ENCODE measurements at regions not wholly inside any gene's neighbourhood (a gene's known extent, or its start where the extent isn't known, plus 50 kb on each side); places are given as distances from the start of the nearest gene placed in this dataset.

DNA sequence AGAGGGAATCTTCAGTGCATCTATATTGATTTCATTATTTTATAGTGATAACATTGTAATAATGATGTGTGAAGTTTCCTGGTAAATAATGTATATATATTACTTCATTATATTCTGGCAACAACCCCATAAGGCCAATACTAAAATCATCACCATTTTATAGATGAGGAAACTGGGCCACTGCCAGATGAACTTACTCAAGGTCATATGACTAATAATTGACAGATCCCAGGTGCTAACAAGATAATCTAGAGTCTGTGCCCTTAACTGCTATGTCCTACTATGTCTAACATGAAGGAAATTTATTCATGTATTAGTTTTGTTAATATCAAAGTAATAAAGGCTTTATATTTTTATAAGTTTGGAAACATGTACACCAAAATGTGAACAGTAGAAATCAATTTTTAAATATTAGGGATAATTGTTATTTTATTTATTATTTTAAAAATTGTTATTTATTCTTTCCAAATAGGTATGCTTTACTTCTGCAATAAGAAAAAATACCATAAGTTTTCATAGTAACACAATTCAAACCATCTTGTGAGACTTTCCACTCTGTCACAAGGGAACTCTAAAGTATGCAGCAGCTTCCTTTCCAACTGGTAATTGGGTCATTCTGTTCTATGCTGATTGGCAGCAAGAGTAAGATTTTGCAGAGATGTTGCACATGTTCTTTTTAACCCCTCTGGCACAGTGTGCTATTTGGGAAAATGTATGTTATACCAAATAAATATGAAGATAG lies 90.8 kb upstream of the CMC1 start:
- TF ChIP-seq CTCF (IDR thresholded peaks at IDR 0.05) (no peak), POLR2A (IDR thresholded peaks at IDR 0.05) (no peak), POLR2AphosphoS5 (IDR thresholded peaks at IDR 0.05) (no peak)

All from breast epithelium (tissue), 3 donors.